ENCODE measurements at regions not wholly inside any gene's neighbourhood (a gene's known extent, or its start where the extent isn't known, plus 50 kb on each side); places are given as distances from the start of the nearest gene placed in this dataset.

DNA sequence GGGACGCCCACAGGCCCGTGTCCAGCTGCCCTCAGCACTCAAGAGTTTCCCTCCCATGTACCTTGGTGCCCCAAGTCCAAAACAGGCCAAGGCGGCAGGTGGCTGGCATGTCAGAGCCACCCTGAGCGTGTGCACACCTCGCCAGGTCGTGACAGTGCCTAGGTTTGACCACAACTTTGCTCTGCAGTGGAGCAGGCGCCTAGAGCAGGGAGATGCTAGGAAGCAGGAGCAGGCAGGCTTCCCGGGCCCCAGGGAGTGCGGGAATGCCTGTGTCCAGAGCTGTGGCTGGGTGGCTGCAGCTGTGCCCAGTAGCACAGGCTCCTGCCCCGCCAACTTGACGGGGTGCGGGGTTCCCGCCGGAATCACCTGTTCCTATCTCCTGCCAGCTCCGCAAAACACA is 380.8 kb upstream of the IMPG1 start:
- TF ChIP-seq, protein P1, sequence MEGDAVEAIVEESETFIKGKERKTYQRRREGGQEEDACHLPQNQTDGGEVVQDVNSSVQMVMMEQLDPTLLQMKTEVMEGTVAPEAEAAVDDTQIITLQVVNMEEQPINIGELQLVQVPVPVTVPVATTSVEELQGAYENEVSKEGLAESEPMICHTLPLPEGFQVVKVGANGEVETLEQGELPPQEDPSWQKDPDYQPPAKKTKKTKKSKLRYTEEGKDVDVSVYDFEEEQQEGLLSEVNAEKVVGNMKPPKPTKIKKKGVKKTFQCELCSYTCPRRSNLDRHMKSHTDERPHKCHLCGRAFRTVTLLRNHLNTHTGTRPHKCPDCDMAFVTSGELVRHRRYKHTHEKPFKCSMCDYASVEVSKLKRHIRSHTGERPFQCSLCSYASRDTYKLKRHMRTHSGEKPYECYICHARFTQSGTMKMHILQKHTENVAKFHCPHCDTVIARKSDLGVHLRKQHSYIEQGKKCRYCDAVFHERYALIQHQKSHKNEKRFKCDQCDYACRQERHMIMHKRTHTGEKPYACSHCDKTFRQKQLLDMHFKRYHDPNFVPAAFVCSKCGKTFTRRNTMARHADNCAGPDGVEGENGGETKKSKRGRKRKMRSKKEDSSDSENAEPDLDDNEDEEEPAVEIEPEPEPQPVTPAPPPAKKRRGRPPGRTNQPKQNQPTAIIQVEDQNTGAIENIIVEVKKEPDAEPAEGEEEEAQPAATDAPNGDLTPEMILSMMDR (IDR thresholded peaks at IDR 0.05), result no peak
- no peak for TF ChIP-seq POLR2A (IDR thresholded peaks at IDR 0.05)
- no peak for TF ChIP-seq POLR2AphosphoS5 (IDR thresholded peaks at IDR 0.05)
